HL-60/S4 (cell line): ENCODE measurements at regions not wholly inside any gene's neighbourhood (a gene's known extent, or its start where the extent isn't known, plus 50 kb on each side); places are given as distances from the start of the nearest gene placed in this dataset.

ENCODE experiments used
- in situ Hi-C: fragments of 300-500 bp; cut with MboI; formaldehyde crosslinking; loops from 2 replicates; pipeline ENCODE4 v1.14.3; 2022; ENCODE audit warnings: low sequenced_read_pairs

GRCh38 chr4:151604238-151604637 lies 156.6 kb downstream of the GATB start:
- in situ Hi-C loops, result loop anchor here (25.0 kb wide), 1 partner anchor 242 kb away; no protein-coding TSS in a partner anchor

- in situ Hi-C loops, result loop anchor here (25.0 kb wide), 1 partner anchor 243 kb away; no protein-coding TSS in a partner anchor
Measured at GRCh38 chr4:151605215-151605614, 155.6 kb downstream of the GATB start.

GRCh38 chr4:151606061-151606460 lies 154.7 kb downstream of the GATB start:
- in situ Hi-C loops, result loop anchor here (25.0 kb wide), 1 partner anchor 244 kb away; no protein-coding TSS in a partner anchor

GRCh38 chr4:151610229-151610628 lies 150.6 kb downstream of the GATB start:
- in situ Hi-C loops, result loop anchor here (25.0 kb wide), 1 partner anchor 248 kb away; no protein-coding TSS in a partner anchor

- in situ Hi-C loops, result loop anchor here (25.0 kb wide), 1 partner anchor 250 kb away; no protein-coding TSS in a partner anchor
Measured at GRCh38 chr4:151611960-151612359, 148.8 kb downstream of the GATB start.

GRCh38 chr4:151613290-151613689 lies 147.5 kb downstream of the GATB start:
- in situ Hi-C loops, result loop anchor here (25.0 kb wide), 1 partner anchor 251 kb away; no protein-coding TSS in a partner anchor

GRCh38 chr4:151614561-151614960 lies 146.2 kb downstream of the GATB start:
- in situ Hi-C loops, result loop anchor here (25.0 kb wide), 1 partner anchor 252 kb away; no protein-coding TSS in a partner anchor

- in situ Hi-C loops, result loop anchor here (25.0 kb wide), 1 partner anchor 257 kb away; no protein-coding TSS in a partner anchor
Measured at GRCh38 chr4:151618858-151619257, 141.9 kb downstream of the GATB start.

GRCh38 chr4:151620066-151620465 lies 140.7 kb downstream of the GATB start:
- in situ Hi-C loops, result loop anchor here (25.0 kb wide), 1 partner anchor 258 kb away; no protein-coding TSS in a partner anchor
